Colonic mucosa (tissue), 4 donors: ENCODE measurements at regions not wholly inside any gene's neighbourhood (a gene's known extent, or its start where the extent isn't known, plus 50 kb on each side); places are given as distances from the start of the nearest gene placed in this dataset.

ENCODE experiments used
- DNase-seq: peaks from one replicate; pipeline ENCODE4 v3.0.0-alpha.2; 2020
- H3K27ac ChIP-seq: fragments of 200-600 bp; one replicate; pipeline ENCODE4 v1.8.0; 2021
- H3K27me3 ChIP-seq: fragments of 200-600 bp; one replicate; pipeline ENCODE4 v1.8.0; 2021
- H3K36me3 ChIP-seq: fragments of 200-600 bp; one replicate; pipeline ENCODE4 v1.8.0; 2021
- H3K4me1 ChIP-seq: fragments of 200-600 bp; one replicate; pipeline ENCODE4 v1.8.0; 2021; ENCODE audit warnings: mild to moderate bottlenecking
- H3K4me3 ChIP-seq: fragments of 200-600 bp; one replicate; pipeline ENCODE4 v1.8.0; 2021
- H3K9ac ChIP-seq, 2 donors: one replicate each; pipeline ENCODE4 v1.7.0; 2013; ENCODE audit warnings: control low read depth in 2 of 2, low read depth in 2 of 2, low read length in 2 of 2
- H3K9me3 ChIP-seq: fragments of 200-600 bp; one replicate; pipeline ENCODE4 v1.8.0; 2021
- intact Hi-C: fragments of 100-400 bp; cut with DNase I; formaldehyde crosslinking; loops from one replicate; pipeline ENCODE4 v1.14.1; 2022
- TF ChIP-seq, protein P1 (sequence below): fragments of 200-600 bp; IDR thresholded peaks from one replicate; pipeline ENCODE4 v1.8.0; 2022; ENCODE audit warnings: antibody characterized with exemption, mild to moderate bottlenecking
- donor health status: healthy.
- donor health status: DM: no; HTN: no; CAD: no.
- donor health status: DM: no; HTN: no; CAD: no.

DNA sequence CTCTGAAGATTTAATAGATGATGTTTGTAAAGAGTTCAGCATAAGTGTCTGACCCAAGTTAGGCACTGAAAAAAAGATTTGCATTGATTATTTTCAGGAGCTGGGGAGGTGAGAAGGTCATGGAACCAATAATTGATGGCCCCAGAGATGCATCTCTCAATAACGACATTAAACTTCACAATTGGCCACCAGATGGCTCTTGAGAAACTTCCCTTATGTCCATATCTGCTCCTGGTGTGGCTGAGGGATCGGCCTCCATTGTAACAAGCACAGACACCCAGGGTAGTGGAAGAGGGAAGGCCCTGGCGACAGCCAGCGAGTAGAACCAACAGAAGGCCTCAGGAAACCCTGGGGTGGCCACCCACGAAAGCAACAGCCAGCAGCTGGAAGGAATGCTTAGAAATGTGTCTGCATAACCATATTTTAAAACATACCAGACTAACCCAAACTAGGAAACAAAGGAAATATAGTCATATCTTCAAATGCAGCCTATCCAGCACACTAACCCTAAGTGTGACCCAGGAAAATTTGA lies 536.7 kb downstream of the SOX2 start:
- no peaks in the 10 kb centered on the region for H3K4me1 ChIP-seq
- TF ChIP-seq, protein P1, sequence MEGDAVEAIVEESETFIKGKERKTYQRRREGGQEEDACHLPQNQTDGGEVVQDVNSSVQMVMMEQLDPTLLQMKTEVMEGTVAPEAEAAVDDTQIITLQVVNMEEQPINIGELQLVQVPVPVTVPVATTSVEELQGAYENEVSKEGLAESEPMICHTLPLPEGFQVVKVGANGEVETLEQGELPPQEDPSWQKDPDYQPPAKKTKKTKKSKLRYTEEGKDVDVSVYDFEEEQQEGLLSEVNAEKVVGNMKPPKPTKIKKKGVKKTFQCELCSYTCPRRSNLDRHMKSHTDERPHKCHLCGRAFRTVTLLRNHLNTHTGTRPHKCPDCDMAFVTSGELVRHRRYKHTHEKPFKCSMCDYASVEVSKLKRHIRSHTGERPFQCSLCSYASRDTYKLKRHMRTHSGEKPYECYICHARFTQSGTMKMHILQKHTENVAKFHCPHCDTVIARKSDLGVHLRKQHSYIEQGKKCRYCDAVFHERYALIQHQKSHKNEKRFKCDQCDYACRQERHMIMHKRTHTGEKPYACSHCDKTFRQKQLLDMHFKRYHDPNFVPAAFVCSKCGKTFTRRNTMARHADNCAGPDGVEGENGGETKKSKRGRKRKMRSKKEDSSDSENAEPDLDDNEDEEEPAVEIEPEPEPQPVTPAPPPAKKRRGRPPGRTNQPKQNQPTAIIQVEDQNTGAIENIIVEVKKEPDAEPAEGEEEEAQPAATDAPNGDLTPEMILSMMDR: peak; percentile 11
- H3K27ac ChIP-seq: no peak overlapping the region
- H3K36me3 ChIP-seq: no peaks in the 10 kb centered on the region
- H3K27me3 ChIP-seq: no peaks in the 10 kb centered on the region
- intact Hi-C loops: loop anchor here (10.0 kb wide), 1 partner anchor 436 kb away; no protein-coding TSS in a partner anchor
- H3K9ac ChIP-seq: no peak overlapping the region
- no peaks in the 10 kb centered on the region for H3K9me3 ChIP-seq
- DNase-seq: peak; percentile 18
- H3K4me3 ChIP-seq: no peak overlapping the region

DNA sequence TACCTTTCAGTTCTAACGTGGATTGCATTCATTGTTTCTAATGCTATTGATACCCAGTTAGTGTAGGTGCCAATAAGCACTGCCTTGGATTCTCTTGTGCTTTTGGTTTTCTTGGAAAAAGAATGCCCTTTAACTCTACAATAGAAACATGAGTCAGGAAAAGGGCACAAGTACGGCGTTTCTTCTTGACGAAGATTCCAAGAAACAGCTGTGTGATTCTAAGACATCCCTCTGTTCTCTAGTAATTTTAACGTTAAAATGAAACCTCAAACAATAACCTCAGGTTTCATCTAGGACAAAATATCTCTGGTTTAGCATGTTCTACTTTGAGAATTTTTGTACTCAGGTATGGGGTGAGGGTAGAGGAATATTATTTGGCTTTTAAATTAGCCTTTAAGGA lies 540.5 kb upstream of the ATP11B start:
- intact Hi-C loops: loop anchor here (10.0 kb wide), 1 partner anchor 362 kb away; no protein-coding TSS in a partner anchor
- no peaks in the 10 kb centered on the region for H3K4me1 ChIP-seq

DNA sequence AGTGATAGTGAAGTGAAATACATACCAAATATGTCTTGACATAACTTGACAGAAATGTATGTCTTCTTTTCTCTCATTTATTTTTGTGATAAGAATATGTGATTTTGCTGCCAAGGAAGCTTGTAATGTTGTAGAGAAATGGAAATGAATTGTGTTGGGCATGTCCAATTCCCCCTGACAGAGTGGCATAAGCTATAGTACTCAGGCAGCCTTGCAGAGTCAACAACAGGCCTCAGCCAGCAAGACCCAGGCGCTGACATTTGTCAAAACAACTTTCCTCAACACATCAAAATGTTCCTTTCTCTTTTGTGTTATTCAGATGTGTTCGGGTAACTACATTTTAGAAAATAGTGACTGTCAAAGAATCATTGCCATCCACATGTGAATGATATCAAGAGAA lies 538.1 kb upstream of the ATP11B start:
- TF ChIP-seq, protein P1: no peak
- Histone ChIP-seq H3K36me3 (no peaks in the 10 kb centered on the region), H3K27me3 (no peaks in the 10 kb centered on the region), H3K9ac (no peak overlapping the region), H3K4me3 (no peak overlapping the region), H3K4me1 (no peaks in the 10 kb centered on the region), H3K9me3 (no peaks in the 10 kb centered on the region), H3K27ac (no peak overlapping the region)
- DNase-seq: no peak
- intact Hi-C loops: loop anchor here (10.0 kb wide), 1 partner anchor 360 kb away; no protein-coding TSS in a partner anchor

More for the DNA sequence above, 540.5 kb upstream of the ATP11B start:
- TF ChIP-seq, protein P1: no peak
- Histone ChIP-seq H3K27ac (no peak overlapping the region), H3K9me3 (no peaks in the 10 kb centered on the region), H3K9ac (no peak overlapping the region), H3K4me3 (no peak overlapping the region), H3K36me3 (no peaks in the 10 kb centered on the region), H3K27me3 (no peaks in the 10 kb centered on the region)
- DNase-seq: no peak

DNA sequence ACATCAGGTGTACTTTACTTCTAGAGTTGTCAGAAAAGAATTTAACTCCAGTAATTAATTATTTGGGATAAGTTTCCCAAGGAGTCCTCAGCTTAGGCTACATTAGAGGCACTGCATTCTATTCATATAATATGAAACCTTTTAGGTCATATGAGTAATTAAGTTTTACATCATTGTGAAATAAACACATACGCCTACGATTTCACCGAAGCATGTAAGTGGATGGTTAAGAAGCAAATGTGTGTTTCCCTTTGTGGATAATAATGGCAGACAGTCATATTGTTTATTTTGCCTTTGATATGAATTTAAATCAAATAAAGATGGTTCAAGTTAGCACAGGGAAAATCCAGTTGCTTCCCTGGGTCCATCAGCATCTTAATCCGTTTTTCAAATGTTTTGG lies 535.9 kb upstream of the ATP11B start:
- TF ChIP-seq, protein P1: no peak
- H3K9ac ChIP-seq: no peak overlapping the region
- no peak overlapping the region for H3K27ac ChIP-seq
- H3K9me3 ChIP-seq: no peaks in the 10 kb centered on the region
- H3K27me3 ChIP-seq: no peaks in the 10 kb centered on the region
- no peak overlapping the region for H3K4me3 ChIP-seq
- DNase-seq: no peak
- no peaks in the 10 kb centered on the region for H3K36me3 ChIP-seq
- no peaks in the 10 kb centered on the region for H3K4me1 ChIP-seq
- intact Hi-C loops: loop anchor here (10.0 kb wide), 1 partner anchor 357 kb away; no protein-coding TSS in a partner anchor

DNA sequence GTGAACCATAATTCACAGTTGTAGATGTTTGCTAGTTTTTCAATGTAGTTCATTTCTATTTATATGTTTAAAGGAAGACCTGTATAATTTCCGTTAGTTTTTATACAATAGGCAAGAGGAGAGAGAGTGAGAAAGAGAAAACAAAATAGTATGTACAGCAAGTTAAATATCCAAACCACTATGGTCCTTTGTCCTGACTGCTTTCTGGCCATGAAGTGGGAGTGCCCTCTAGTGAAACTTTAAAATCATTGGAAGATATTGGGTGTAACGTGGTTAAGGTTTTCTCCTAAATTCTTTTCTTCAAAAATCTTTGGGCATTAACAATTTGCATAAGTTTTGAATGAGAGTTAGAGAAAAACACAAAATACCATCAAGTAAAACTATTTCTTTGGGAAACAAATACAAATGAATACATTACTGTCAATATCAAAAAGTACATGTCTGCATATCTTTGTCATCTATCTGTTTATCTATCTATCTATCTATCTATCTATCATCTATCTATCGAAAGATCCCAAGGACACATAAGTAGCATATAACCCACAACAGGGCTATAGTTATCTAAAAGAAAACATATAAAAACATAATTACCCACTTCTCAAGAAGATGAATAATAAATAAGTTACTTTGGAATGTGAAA lies 534.6 kb upstream of the ATP11B start:
- Histone ChIP-seq H3K4me3 (no peak overlapping the region), H3K9me3 (no peaks in the 10 kb centered on the region), H3K9ac (no peak overlapping the region), H3K36me3 (no peaks in the 10 kb centered on the region), H3K27ac (no peak overlapping the region), H3K27me3 (no peaks in the 10 kb centered on the region), H3K4me1 (no peaks in the 10 kb centered on the region)
- no peak for DNase-seq
- intact Hi-C loops: loop anchor here (2.0 to 10.0 kb wide), 2 partner anchors 356 to 550 kb away; no protein-coding TSS in a partner anchor
- TF ChIP-seq, protein P1: peak; percentile 30
